Right lobe of liver (tissue), 6 donors: ENCODE measurements at regions not wholly inside any gene's neighbourhood (a gene's known extent, or its start where the extent isn't known, plus 50 kb on each side); places are given as distances from the start of the nearest gene placed in this dataset.

Experiments used
- ATAC-seq, 4 donors: fragments of 200-7000 bp; cut with Tn5 transposase; one replicate each; pipeline ENCODE4 v1.9.1; 2020; ENCODE audit warnings: mild to moderate bottlenecking in 4 of 4, moderate library complexity in 4 of 4
- DNase-seq, 3 donors: peaks; one replicate each; pipeline ENCODE4 v3.0.0-alpha.2; 2020
- H3K27ac ChIP-seq, 3 donors: fragments of 200-600 bp; one replicate each; pipeline ENCODE4 v1.8.0; 2022
- H3K27me3 ChIP-seq, 2 donors: fragments of 200-600 bp; one replicate each; pipeline ENCODE4 v1.8.0; 2022
- H3K36me3 ChIP-seq, 4 donors: fragments of 200-600 bp; sonication (generic) in 1 of 4; one replicate each; pipeline versions ENCODE4 v1.5.1 to v1.8.0; 2017 to 2022; ENCODE audit warnings: control low read depth in 1 of 4
- H3K4me1 ChIP-seq, 4 donors: fragments of 200-600 bp; sonication (generic) in 1 of 4; one replicate each; pipeline versions ENCODE4 v1.5.1 to v1.8.0; 2017 to 2022; ENCODE audit warnings: control low read depth in 1 of 4
- H3K4me3 ChIP-seq, 3 donors: fragments of 200-600 bp; one replicate each; pipeline ENCODE4 v1.8.0; 2022
- H3K9me3 ChIP-seq, 4 donors: fragments of 200-600 bp; sonication (generic) in 1 of 4; one replicate each; pipeline versions ENCODE4 v1.5.1 to v1.8.0; 2017 to 2022; ENCODE audit warnings: control low read depth in 1 of 4
- POLR2A ChIP-seq: fragments of 450-650 bp; IDR thresholded peaks from one replicate; pipeline ENCODE4 v1.6.1; 2017; ENCODE audit warnings: antibody characterized with exemption, mild to moderate bottlenecking
- whole genome bisulfite sequencing: methylation state at CpG from one replicate; pipeline ENCODE4 v1.1.6; 2018; ENCODE audit warnings: low coverage, low lambda C conversion rate; ENCODE audit not compliant: insufficient coverage; ENCODE audit errors: missing lambda C conversion rate; 5-methylcytosine and 5-hydroxymethylcytosine counted together
- intact Hi-C, 2 donors: fragments of 100-400 bp; cut with DNase I; formaldehyde crosslinking; loops; one replicate each; pipeline versions ENCODE4 v1.11.2 to v1.14.1; 2022
- TF ChIP-seq, protein P1 (sequence below), 4 donors: fragments of 200-600 bp in 3 of 4; fragments of 450-650 bp in 1 of 4; IDR thresholded peaks; one replicate each; pipeline versions ENCODE4 v1.5.1 to v1.8.0; 2016 to 2022; ENCODE audit warnings: antibody characterized with exemption in 4 of 4, mild to moderate bottlenecking in 2 of 4
- donor health status: DM: no; HTN: yes; CAD: no.
- donor health status: DM: no; HTN: no; CAD: no.
- donor health status: DM: no; HTN: no; CAD: no.
- donor health status: DM: no; HTN: yes; CAD: no.
- donor health status: DM: no; HTN: yes; CAD: no.

DNA sequence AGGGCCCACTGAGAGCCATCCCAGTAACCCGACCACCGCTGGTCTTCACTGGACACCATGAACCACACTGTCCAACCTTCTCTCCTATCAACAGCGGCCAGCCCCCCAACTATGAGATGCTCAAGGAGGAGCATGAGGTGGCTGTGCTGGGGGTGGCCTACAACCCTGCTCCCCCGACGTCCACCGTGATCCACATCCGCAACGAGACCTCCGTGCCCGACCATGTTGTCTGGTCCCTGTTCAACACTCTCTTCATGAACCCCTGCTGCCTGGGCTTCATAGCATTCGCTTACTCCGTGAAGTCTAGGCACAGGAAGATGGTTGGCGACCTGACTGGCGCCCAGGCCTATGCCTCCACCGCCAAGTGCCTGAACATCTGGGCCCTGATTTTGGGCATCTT, 423.8 kb upstream of the EPHA5 start:
- TF ChIP-seq, protein P1, sequence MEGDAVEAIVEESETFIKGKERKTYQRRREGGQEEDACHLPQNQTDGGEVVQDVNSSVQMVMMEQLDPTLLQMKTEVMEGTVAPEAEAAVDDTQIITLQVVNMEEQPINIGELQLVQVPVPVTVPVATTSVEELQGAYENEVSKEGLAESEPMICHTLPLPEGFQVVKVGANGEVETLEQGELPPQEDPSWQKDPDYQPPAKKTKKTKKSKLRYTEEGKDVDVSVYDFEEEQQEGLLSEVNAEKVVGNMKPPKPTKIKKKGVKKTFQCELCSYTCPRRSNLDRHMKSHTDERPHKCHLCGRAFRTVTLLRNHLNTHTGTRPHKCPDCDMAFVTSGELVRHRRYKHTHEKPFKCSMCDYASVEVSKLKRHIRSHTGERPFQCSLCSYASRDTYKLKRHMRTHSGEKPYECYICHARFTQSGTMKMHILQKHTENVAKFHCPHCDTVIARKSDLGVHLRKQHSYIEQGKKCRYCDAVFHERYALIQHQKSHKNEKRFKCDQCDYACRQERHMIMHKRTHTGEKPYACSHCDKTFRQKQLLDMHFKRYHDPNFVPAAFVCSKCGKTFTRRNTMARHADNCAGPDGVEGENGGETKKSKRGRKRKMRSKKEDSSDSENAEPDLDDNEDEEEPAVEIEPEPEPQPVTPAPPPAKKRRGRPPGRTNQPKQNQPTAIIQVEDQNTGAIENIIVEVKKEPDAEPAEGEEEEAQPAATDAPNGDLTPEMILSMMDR (IDR thresholded peaks at IDR 0.05): no peak
- no peak for TF ChIP-seq POLR2A
- H3K4me1 ChIP-seq: no peaks in the 10 kb centered on the region
- no peak overlapping the region for H3K27ac ChIP-seq
- WGBS: 87% methylated on average over 8 of the region's 15 CpGs
- no peaks in the 10 kb centered on the region for H3K9me3 ChIP-seq
- H3K4me3 ChIP-seq: no peak overlapping the region
- no peak for DNase-seq
- H3K27me3 ChIP-seq: no peaks in the 10 kb centered on the region
- no peaks in the 10 kb centered on the region for H3K36me3 ChIP-seq
- ATAC-seq: no peak
- intact Hi-C loops: no loop called here

DNA sequence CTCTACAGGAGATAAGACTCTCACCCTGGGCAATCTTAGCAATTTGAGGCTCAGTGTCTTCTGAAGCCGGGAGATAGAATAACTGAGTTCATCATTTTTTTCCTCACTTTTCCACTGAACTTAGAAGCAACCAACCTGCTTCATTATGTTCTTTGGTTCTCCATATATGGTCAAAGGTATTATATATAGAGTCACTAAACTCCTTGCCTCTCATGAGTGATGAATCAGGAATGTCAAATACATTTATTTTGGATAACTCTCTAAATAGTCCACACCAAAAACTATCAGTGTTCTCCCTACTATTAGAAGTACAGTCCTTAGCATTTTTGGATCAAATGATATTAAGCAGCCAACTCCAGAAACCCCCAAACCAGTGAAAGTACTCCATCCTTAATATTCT, 421.5 kb upstream of the EPHA5 start:
- no peaks in the 10 kb centered on the region for H3K4me1 ChIP-seq
- no peaks in the 10 kb centered on the region for H3K27me3 ChIP-seq
- no peak overlapping the region for H3K27ac ChIP-seq
- no peak overlapping the region for H3K4me3 ChIP-seq
- ATAC-seq (no peak), DNase-seq (no peak)
- 33% methylated on average over 1 of the region's 1 CpG for WGBS
- TF ChIP-seq, protein P1 (IDR thresholded peaks at IDR 0.05): no peak
- intact Hi-C loops: no loop called here
- H3K9me3 ChIP-seq: no peaks in the 10 kb centered on the region
- no peaks in the 10 kb centered on the region for H3K36me3 ChIP-seq

DNA sequence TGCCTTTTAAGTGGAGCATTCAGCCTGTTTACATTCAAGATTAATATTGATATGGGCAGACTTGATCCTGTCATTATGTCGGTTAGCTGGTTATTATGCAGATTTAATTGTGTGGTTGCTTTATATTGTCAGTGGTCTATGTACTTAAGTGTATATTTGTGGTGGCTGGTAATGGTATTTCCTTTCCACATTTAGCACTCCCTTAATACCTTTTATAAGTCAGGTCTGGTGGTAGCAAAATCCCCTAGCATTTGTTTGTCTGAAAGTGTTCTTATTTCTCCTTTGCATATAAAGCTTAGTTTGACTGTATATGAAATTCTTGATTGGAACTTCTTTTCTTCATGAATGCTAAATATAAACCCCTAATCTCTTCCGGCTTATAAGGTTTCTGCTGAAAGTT, 403.7 kb upstream of the EPHA5 start:
- Histone ChIP-seq H3K27me3 (no peaks in the 10 kb centered on the region), H3K4me1 (no peaks in the 10 kb centered on the region), H3K36me3 (no peaks in the 10 kb centered on the region), H3K9me3 (no peaks in the 10 kb centered on the region), H3K4me3 (no peak overlapping the region), H3K27ac (no peak overlapping the region)
- ATAC-seq: no peak
- intact Hi-C loops: no loop called here
- no peak for TF ChIP-seq POLR2A
- TF ChIP-seq, protein P1 (IDR thresholded peaks at IDR 0.05): no peak
- 45% methylated on average over 2 of the region's 2 CpGs for WGBS
- no peak for DNase-seq

GRCh38 chr4:66071911-66072310, 401.6 kb upstream of the EPHA5 start:
- intact Hi-C loops: no loop called here
- Histone ChIP-seq H3K4me3 (no peak overlapping the region), H3K27me3 (no peaks in the 10 kb centered on the region), H3K27ac (no peak overlapping the region), H3K36me3 (no peaks in the 10 kb centered on the region), H3K9me3 (no peaks in the 10 kb centered on the region), H3K4me1 (no peaks in the 10 kb centered on the region)
- TF ChIP-seq, protein P1 (IDR thresholded peaks at IDR 0.05): no peak
- no peak for TF ChIP-seq POLR2A
- WGBS: 32% methylated on average over 2 of the region's 2 CpGs
- ATAC-seq (no peak), DNase-seq (no peak)

- intact Hi-C loops: no loop called here
- TF ChIP-seq, protein P1 (IDR thresholded peaks at IDR 0.05): no peak
- TF ChIP-seq POLR2A: no peak
Measured at GRCh38 chr4:66062921-66063320, 392.6 kb upstream of the EPHA5 start.

More at GRCh38 chr4:66062921-66063320, 392.6 kb upstream of the EPHA5 start:
- ATAC-seq (no peak), DNase-seq (no peak)
- Histone ChIP-seq H3K27me3 (no peaks in the 10 kb centered on the region), H3K27ac (no peak overlapping the region), H3K36me3 (no peaks in the 10 kb centered on the region), H3K9me3 (no peaks in the 10 kb centered on the region), H3K4me1 (no peaks in the 10 kb centered on the region), H3K4me3 (no peak overlapping the region)
